ENCODE measurements at regions not wholly inside any gene's neighbourhood (a gene's known extent, or its start where the extent isn't known, plus 50 kb on each side); places are given as distances from the start of the nearest gene placed in this dataset.

- intact Hi-C loops (cut with DNase I): no loop called here
- Histone ChIP-seq H3K27me3 (no peaks in the 10 kb centered on the region), H3K27ac (no peak overlapping the region), H3K36me3 (no peaks in the 10 kb centered on the region), H3K4me1 (no peaks in the 10 kb centered on the region), H3K9ac (ENCODE audit: low read depth in 2 of 2, low read length in 2 of 2) (no peak overlapping the region), H3K4me3 (no peak overlapping the region), H3K9me3 (no peaks in the 10 kb centered on the region)
- DNase-seq: no peak
- no peak for TF ChIP-seq CTCF (IDR thresholded peaks at IDR 0.05)
Observed at GRCh38 chr5:172558076-172558976, 82.7 kb upstream of the NEURL1B start.

GRCh38 chr5:172556971-172557461, 84.0 kb upstream of the NEURL1B start:
- no peak overlapping the region for H3K4me3 ChIP-seq
- TF ChIP-seq CTCF (IDR thresholded peaks at IDR 0.05): no peak
- intact Hi-C loops (cut with DNase I): no loop called here
- H3K9me3 ChIP-seq: no peaks in the 10 kb centered on the region
- no peak overlapping the region for H3K27ac ChIP-seq
- DNase-seq: peak; percentile 34
- H3K36me3 ChIP-seq: no peaks in the 10 kb centered on the region
- no peaks in the 10 kb centered on the region for H3K4me1 ChIP-seq
- H3K27me3 ChIP-seq: no peaks in the 10 kb centered on the region
- no peak overlapping the region for H3K9ac ChIP-seq (ENCODE audit: low read depth in 2 of 2, low read length in 2 of 2)

- Histone ChIP-seq H3K9ac (ENCODE audit: low read depth in 2 of 2, low read length in 2 of 2) (no peak overlapping the region), H3K27me3 (no peaks in the 10 kb centered on the region), H3K4me1 (no peaks in the 10 kb centered on the region), H3K36me3 (no peaks in the 10 kb centered on the region), H3K27ac (no peak overlapping the region), H3K4me3 (no peak overlapping the region), H3K9me3 (no peaks in the 10 kb centered on the region)
- no peak for DNase-seq
- no peak for TF ChIP-seq CTCF (IDR thresholded peaks at IDR 0.05)
- intact Hi-C loops (cut with DNase I): no loop called here
Observed at GRCh38 chr5:172556262-172556661, 84.8 kb upstream of the NEURL1B start.

GRCh38 chr5:172554562-172554961, 86.5 kb upstream of the NEURL1B start:
- no peak overlapping the region for H3K27ac ChIP-seq
- DNase-seq: no peak
- intact Hi-C loops (cut with DNase I): no loop called here
- no peaks in the 10 kb centered on the region for H3K4me1 ChIP-seq
- no peaks in the 10 kb centered on the region for H3K9me3 ChIP-seq
- no peak overlapping the region for H3K9ac ChIP-seq (ENCODE audit: low read depth in 2 of 2, low read length in 2 of 2)
- no peak overlapping the region for H3K4me3 ChIP-seq
- no peak for TF ChIP-seq CTCF (IDR thresholded peaks at IDR 0.05)
- no peaks in the 10 kb centered on the region for H3K27me3 ChIP-seq
- H3K36me3 ChIP-seq: no peaks in the 10 kb centered on the region

GRCh38 chr5:172553903-172554302, 87.2 kb upstream of the NEURL1B start:
- Histone ChIP-seq H3K27ac (peak overlapping the region; percentile 12), H3K4me1 (no peaks in the 10 kb centered on the region), H3K27me3 (no peaks in the 10 kb centered on the region), H3K4me3 (no peak overlapping the region), H3K36me3 (no peaks in the 10 kb centered on the region), H3K9me3 (no peaks in the 10 kb centered on the region), H3K9ac (ENCODE audit: low read depth in 2 of 2, low read length in 2 of 2) (no peak overlapping the region)
- intact Hi-C loops (cut with DNase I): no loop called here
- no peak for DNase-seq
- no peak for TF ChIP-seq CTCF (IDR thresholded peaks at IDR 0.05)
